Renal cortex interstitium (tissue), 11 donors: ENCODE measurements at regions not wholly inside any gene's neighbourhood (a gene's known extent, or its start where the extent isn't known, plus 50 kb on each side); places are given as distances from the start of the nearest gene placed in this dataset.
A peak's percentile ranks its signal among the peaks of the same experiment; 100 is the strongest.

Experiments used
- DNase-seq, 11 donors: peaks; one replicate each; pipeline ENCODE4 v3.0.0-alpha.2; 2013; ENCODE audit warnings: low read depth in 9 of 11, low spot score in 4 of 11; ENCODE audit errors: extremely low read depth in 1 of 11

GRCh38 chr2:11984316-11985158 is 238.1 kb downstream of the LPIN1 start:
- no peak for DNase-seq

GRCh38 chr2:11985817-11986566 is 239.6 kb downstream of the LPIN1 start:
- no peak for DNase-seq

- no peak for DNase-seq
These were observed 240.7 kb downstream of the LPIN1 start for GRCh38 chr2:11987151-11987550.

- no peak for DNase-seq
These were observed 242.4 kb downstream of the LPIN1 start for GRCh38 chr2:11988691-11989353.

GRCh38 chr2:11989354-11989703 is 242.9 kb downstream of the LPIN1 start:
- DNase-seq: no peak

GRCh38 chr2:11990576-11990975 is 244.1 kb downstream of the LPIN1 start:
- DNase-seq: no peak

GRCh38 chr2:11993749-11994148 is 247.3 kb downstream of the LPIN1 start:
- DNase-seq: no peak

- no peak for DNase-seq
These were observed 249.0 kb downstream of the LPIN1 start for GRCh38 chr2:11995456-11995855.

GRCh38 chr2:11996618-11997017 is 250.2 kb downstream of the LPIN1 start:
- DNase-seq: no peak

- no peak for DNase-seq
These were observed 250.7 kb downstream of the LPIN1 start for GRCh38 chr2:11997142-11997541.

- no peak for DNase-seq
These were observed 251.8 kb downstream of the LPIN1 start for GRCh38 chr2:11998218-11998617.

- DNase-seq: no peak
These were observed 252.4 kb downstream of the LPIN1 start for GRCh38 chr2:11998626-11999378.

GRCh38 chr2:12001621-12002020 is 255.2 kb downstream of the LPIN1 start:
- DNase-seq: no peak

GRCh38 chr2:12002215-12002614 is 255.8 kb downstream of the LPIN1 start:
- DNase-seq: no peak

GRCh38 chr2:12004713-12005112 is 258.3 kb downstream of the LPIN1 start:
- no peak for DNase-seq

GRCh38 chr2:12005886-12006681 is 259.7 kb downstream of the LPIN1 start:
- DNase-seq: peak in 1 of 11 donors; percentile 15

GRCh38 chr2:12006850-12007249 is 260.4 kb downstream of the LPIN1 start:
- peak in 4 of 11 donors; percentile 27 to 61 (median 50) for DNase-seq

GRCh38 chr2:12007282-12007681 is 260.9 kb downstream of the LPIN1 start:
- DNase-seq: no peak
